Mammary epithelial cell (primary cell): ENCODE measurements at regions not wholly inside any gene's neighbourhood (a gene's known extent, or its start where the extent isn't known, plus 50 kb on each side); places are given as distances from the start of the nearest gene placed in this dataset.

Experiments
- EZH2 ChIP-seq: IDR thresholded peaks from 2 replicates; pipeline ENCODE4 v1.6.1; 2012; ENCODE audit warnings: low read length, inconsistent platforms, borderline replicate concordance
- TF ChIP-seq, protein P1 (sequence below), 2 donors: IDR thresholded peaks in 1 of 2; conservative IDR thresholded peaks in 1 of 2; 2 replicates each; pipeline ENCODE4 v1.5.1; 2011 to 2012; ENCODE audit warnings: inconsistent platforms in 2 of 2, low read length in 2 of 2, mild to moderate bottlenecking in 2 of 2, control low read depth in 1 of 2, low read depth in 1 of 2; ENCODE audit not compliant: insufficient read depth in 1 of 2; ENCODE audit errors: extremely low read depth in 1 of 2

DNA sequence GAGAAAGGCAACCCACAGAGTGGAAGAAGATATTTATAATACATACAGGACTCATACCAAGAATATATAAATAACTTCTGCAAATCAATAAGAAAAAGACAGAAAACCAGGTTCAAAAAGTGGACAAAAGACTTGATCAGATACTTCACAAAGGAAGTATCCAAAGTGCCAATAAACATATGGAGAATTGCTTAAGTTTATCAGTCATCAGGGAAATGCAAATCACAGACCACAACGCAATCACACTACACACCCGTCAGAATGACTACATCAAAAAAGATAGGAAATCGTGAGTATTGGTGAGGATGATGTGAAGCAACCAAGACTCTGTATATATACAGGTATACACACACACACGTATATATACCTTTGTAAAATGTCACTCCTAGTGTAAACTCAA lies 180.6 kb downstream of the FAM43A start:
- TF ChIP-seq, protein P1, sequence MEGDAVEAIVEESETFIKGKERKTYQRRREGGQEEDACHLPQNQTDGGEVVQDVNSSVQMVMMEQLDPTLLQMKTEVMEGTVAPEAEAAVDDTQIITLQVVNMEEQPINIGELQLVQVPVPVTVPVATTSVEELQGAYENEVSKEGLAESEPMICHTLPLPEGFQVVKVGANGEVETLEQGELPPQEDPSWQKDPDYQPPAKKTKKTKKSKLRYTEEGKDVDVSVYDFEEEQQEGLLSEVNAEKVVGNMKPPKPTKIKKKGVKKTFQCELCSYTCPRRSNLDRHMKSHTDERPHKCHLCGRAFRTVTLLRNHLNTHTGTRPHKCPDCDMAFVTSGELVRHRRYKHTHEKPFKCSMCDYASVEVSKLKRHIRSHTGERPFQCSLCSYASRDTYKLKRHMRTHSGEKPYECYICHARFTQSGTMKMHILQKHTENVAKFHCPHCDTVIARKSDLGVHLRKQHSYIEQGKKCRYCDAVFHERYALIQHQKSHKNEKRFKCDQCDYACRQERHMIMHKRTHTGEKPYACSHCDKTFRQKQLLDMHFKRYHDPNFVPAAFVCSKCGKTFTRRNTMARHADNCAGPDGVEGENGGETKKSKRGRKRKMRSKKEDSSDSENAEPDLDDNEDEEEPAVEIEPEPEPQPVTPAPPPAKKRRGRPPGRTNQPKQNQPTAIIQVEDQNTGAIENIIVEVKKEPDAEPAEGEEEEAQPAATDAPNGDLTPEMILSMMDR (conservative IDR thresholded peaks at IDR 0.05 in 1 of 2, IDR thresholded peaks at IDR 0.05 in 1 of 2; ENCODE audit: extremely low read depth in 1 of 2, insufficient read depth in 1 of 2, low read depth in 1 of 2, low read length in 2 of 2) = no peak
- no peak for TF ChIP-seq EZH2
